ENCODE measurements at regions not wholly inside any gene's neighbourhood (a gene's known extent, or its start where the extent isn't known, plus 50 kb on each side); places are given as distances from the start of the nearest gene placed in this dataset.

DNA sequence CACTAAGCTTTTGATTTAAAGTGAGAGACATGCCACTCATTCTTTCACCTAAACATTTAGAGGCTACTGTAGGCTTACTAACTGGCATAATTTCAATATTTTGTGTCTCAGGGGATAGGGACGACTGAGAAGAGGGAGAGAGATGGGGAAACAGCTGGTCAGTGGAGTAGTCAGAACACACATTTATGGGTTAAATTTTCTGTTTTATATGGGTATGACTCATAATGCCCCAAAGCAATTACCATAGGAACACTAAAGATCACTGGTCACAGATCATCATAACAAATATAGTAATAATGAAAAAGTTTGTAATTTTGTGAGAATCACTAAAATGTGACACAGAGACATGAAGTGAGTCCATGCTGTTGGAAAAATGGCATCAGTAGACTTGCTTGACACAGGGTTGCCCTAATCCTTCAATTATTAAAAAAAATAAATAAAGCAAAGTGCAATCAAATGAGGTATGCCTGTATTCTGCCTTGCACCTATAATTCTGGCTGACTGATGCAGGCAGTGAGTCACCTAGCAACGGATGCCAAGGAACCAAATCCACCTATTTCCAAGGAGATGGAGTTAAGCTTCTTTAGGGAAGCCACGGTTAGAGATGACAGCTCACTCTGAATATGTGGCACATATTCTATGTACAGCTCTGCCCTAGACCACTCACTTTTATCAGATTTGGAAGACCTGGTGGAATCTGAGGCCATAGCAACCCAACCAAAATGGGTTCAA is 166.1 kb downstream of the MARCHF11 start:
- TF ChIP-seq, protein P1, sequence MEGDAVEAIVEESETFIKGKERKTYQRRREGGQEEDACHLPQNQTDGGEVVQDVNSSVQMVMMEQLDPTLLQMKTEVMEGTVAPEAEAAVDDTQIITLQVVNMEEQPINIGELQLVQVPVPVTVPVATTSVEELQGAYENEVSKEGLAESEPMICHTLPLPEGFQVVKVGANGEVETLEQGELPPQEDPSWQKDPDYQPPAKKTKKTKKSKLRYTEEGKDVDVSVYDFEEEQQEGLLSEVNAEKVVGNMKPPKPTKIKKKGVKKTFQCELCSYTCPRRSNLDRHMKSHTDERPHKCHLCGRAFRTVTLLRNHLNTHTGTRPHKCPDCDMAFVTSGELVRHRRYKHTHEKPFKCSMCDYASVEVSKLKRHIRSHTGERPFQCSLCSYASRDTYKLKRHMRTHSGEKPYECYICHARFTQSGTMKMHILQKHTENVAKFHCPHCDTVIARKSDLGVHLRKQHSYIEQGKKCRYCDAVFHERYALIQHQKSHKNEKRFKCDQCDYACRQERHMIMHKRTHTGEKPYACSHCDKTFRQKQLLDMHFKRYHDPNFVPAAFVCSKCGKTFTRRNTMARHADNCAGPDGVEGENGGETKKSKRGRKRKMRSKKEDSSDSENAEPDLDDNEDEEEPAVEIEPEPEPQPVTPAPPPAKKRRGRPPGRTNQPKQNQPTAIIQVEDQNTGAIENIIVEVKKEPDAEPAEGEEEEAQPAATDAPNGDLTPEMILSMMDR (IDR thresholded peaks at IDR 0.05; ENCODE audit: low read depth, low read length), result no peak
- H3K27me3 ChIP-seq, result no peaks in the 10 kb centered on the region

DNA sequence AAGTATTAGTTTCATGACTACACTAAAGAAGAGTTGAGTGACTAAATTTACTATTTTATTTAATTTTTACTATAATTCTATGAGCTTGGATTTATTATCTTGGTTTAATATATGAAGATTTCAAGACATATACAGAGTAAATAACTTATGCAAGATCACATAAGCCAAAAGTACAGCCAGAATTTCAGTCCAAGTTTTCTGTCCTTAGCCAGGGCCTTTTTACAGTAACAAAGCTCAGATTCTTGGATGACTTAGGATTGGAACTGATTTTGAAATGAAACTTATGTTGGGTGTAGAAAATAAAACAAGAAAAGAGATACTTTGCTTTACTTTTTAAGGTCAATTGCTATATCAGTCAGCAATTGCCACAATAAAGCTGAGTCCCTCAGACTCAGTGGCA is 170.3 kb downstream of the MARCHF11 start:
- Histone ChIP-seq H3K9me3 (ENCODE audit: low read depth) (no peaks in the 10 kb centered on the region), H3K4me1 (ENCODE audit: low read depth) (peaks cover 14% of the 10 kb centered on the region), H3K27ac (no peak overlapping the region), H3K27me3 (no peaks in the 10 kb centered on the region), H3K4me3 (no peak overlapping the region), H3K36me3 (no peaks in the 10 kb centered on the region)
- TF ChIP-seq, protein P1 (IDR thresholded peaks at IDR 0.05; ENCODE audit: low read depth, low read length), result no peak
- no peak for DNase-seq (ENCODE audit: low read depth in 1 of 2, low spot score in 1 of 2)

More for the DNA sequence above, 166.1 kb downstream of the MARCHF11 start:
- no peak for DNase-seq (ENCODE audit: low read depth in 1 of 2, low spot score in 1 of 2)
- Histone ChIP-seq H3K4me3 (no peak overlapping the region), H3K36me3 (no peaks in the 10 kb centered on the region), H3K9me3 (ENCODE audit: low read depth) (no peaks in the 10 kb centered on the region), H3K4me1 (ENCODE audit: low read depth) (peaks cover 2% of the 10 kb centered on the region), H3K27ac (no peak overlapping the region)

DNA sequence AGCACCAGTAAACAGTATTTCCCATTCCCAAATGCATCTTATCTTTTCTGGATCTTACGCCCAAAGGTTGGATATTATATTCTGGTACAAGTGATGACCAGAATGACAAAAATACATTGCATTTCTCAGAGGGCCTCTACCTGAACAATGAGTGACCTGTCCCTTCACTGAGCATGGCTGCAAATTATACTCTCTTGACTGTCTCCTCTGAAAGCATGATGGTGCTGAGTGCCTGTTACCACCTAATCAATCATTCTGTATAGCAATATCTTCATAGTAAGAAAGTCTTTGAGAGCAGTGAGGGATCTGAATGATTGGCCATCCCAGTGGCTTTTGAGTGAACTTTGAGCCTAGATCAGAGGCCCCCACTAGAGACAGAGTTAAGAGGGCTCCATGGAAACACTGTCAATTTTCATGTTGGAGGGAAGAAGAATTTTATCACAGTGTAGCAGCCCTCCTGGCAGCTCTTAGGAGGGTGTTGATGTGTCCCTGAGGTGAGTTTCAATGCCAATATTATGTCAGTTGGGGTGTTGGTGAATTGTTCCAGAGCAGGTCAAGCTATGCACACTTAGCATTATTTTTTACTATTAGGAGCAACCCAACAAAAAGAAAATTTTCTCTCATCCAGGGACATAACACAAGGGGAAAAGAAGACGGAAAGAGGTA is 171.7 kb downstream of the MARCHF11 start:
- DNase-seq (ENCODE audit: low read depth in 1 of 2, low spot score in 1 of 2), result peak in 1 of 2 donors; percentile 88
- Histone ChIP-seq H3K4me1 (ENCODE audit: low read depth) (peaks cover 14% of the 10 kb centered on the region), H3K27me3 (no peaks in the 10 kb centered on the region), H3K27ac (peak overlapping the region; percentile 54), H3K9me3 (ENCODE audit: low read depth) (no peaks in the 10 kb centered on the region), H3K4me3 (no peak overlapping the region), H3K36me3 (no peaks in the 10 kb centered on the region)
- TF ChIP-seq, protein P1 (IDR thresholded peaks at IDR 0.05; ENCODE audit: low read depth, low read length), result no peak

DNA sequence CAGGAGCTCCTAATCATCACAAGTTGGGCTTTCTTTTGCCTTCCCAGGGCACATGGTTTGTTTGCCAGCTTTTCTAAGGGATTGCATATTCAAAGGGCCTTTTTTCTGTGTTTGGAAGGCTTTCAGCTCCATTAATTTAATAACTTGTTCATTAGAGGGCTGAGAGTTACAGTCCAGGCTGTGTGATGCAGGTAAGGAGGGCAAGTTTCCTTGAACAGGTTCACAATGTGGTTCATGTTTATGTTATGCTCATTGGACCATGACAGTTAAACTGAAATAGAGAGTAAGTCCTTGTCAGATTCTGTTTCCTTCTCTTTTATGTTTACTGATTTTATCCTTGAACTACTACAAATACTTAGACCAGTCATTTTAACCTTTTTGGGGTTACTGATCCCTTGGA is 174.4 kb downstream of the MARCHF11 start:
- H3K4me3 ChIP-seq, result no peak overlapping the region
- no peak for DNase-seq (ENCODE audit: low read depth in 1 of 2, low spot score in 1 of 2)
- TF ChIP-seq, protein P1 (IDR thresholded peaks at IDR 0.05; ENCODE audit: low read depth, low read length), result no peak
- H3K27me3 ChIP-seq, result no peaks in the 10 kb centered on the region
- peaks cover 14% of the 10 kb centered on the region for H3K4me1 ChIP-seq (ENCODE audit: low read depth)
- H3K36me3 ChIP-seq, result no peaks in the 10 kb centered on the region
- no peak overlapping the region for H3K27ac ChIP-seq
- no peaks in the 10 kb centered on the region for H3K9me3 ChIP-seq (ENCODE audit: low read depth)

DNA sequence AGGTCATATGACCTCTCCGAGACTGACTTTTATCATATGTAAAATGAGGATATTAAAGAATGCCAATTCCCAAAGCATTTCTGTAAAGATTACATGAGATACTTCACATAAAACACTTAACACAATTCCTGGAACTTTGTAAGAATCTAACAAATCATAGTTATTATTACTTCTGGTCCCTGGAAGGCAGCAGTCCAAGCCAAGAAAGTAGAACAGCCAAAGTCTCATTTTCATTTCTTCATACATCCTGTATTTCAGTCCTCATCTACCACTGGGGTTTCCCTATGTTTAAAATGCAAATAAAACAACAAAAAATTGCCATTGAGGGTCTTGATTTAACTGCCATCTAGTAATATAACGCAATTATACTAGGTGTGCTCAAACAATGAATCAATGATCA is 179.5 kb downstream of the MARCHF11 start:
- no peak overlapping the region for H3K27ac ChIP-seq
- no peaks in the 10 kb centered on the region for H3K36me3 ChIP-seq
- no peaks in the 10 kb centered on the region for H3K9me3 ChIP-seq (ENCODE audit: low read depth)
- peaks cover under 1% of the 10 kb centered on the region for H3K4me1 ChIP-seq (ENCODE audit: low read depth)
- TF ChIP-seq, protein P1 (IDR thresholded peaks at IDR 0.05; ENCODE audit: low read depth, low read length), result no peak
- no peak overlapping the region for H3K4me3 ChIP-seq
- no peaks in the 10 kb centered on the region for H3K27me3 ChIP-seq
- DNase-seq (ENCODE audit: low read depth in 1 of 2, low spot score in 1 of 2), result no peak

All from cardiac muscle cell (in vitro differentiated cells and primary cell).